Sciatic nerve (tissue), 2 donors: ENCODE measurements at regions not wholly inside any gene's neighbourhood (a gene's known extent, or its start where the extent isn't known, plus 50 kb on each side); places are given as distances from the start of the nearest gene placed in this dataset.

Experiments
- ATAC-seq: fragments of 200-7000 bp; cut with Tn5 transposase; one replicate; pipeline ENCODE4 v1.9.1; 2020; ENCODE audit warnings: mild to moderate bottlenecking, moderate library complexity
- DNase-seq: peaks from one replicate; pipeline ENCODE4 v3.0.0-alpha.2; 2020; ENCODE audit warnings: low spot score
- intact Hi-C: fragments of 100-400 bp; cut with DNase I; formaldehyde crosslinking; loops from one replicate; pipeline ENCODE4 v1.14.2; 2022
- donor health status: DM: no; HTN: no; CAD: no.
- donor health status: DM: no; HTN: no; CAD: no.

- ATAC-seq (peak; percentile 38), DNase-seq (no peak)
- intact Hi-C loops = loop anchor here (10.0 kb wide), 1 partner anchor 80 kb away; the partner anchor contains the start of gene TRAK1
Measured at GRCh38 chr3:42014458-42014920, 52.6 kb upstream of the ULK4 start.

GRCh38 chr3:42013691-42014457 is 52.0 kb upstream of the ULK4 start:
- intact Hi-C loops = loop anchor here (10.0 kb wide), 1 partner anchor 81 kb away; the partner anchor contains the start of gene TRAK1
- ATAC-seq (peak; percentile 44), DNase-seq (peak; percentile 61)

- DNase-seq = peak; percentile 83
- intact Hi-C loops = loop anchor here (10.0 kb wide), 1 partner anchor 82 kb away; the partner anchor contains the start of gene TRAK1
- peak; percentile 84 for ATAC-seq
Measured at GRCh38 chr3:42012935-42013690, 51.2 kb upstream of the ULK4 start.

- DNase-seq (no peak), ATAC-seq (no peak)
- intact Hi-C loops = loop anchor here (10.0 kb wide), 1 partner anchor 82 kb away; the partner anchor contains the start of gene TRAK1
Measured at GRCh38 chr3:42012383-42012934, 50.6 kb upstream of the ULK4 start.
